ENCODE measurements at regions not wholly inside any gene's neighbourhood (a gene's known extent, or its start where the extent isn't known, plus 50 kb on each side); places are given as distances from the start of the nearest gene placed in this dataset.

- H3K9me3 Mint-ChIP-seq, result peaks cover 3% of the 10 kb centered on the region
- ATAC-seq (no peak), DNase-seq (no peak)
- peaks cover 2% of the 10 kb centered on the region for H3K27me3 Mint-ChIP-seq
- no peaks in the 10 kb centered on the region for H3K36me3 Mint-ChIP-seq (ENCODE audit: low read depth)
- no peak overlapping the region for H3K4me3 Mint-ChIP-seq
- no peak overlapping the region for H3K27ac Mint-ChIP-seq
- H3K4me1 Mint-ChIP-seq, result no peaks in the 10 kb centered on the region
Observed at GRCh38 chr5:175035882-175036533, 311.6 kb downstream of the MSX2 start.

- no peak for DNase-seq
- no peaks in the 10 kb centered on the region for H3K4me1 Mint-ChIP-seq
- no peaks in the 10 kb centered on the region for H3K36me3 Mint-ChIP-seq (ENCODE audit: low read depth)
- H3K4me3 Mint-ChIP-seq, result no peak overlapping the region
- no peak for ATAC-seq
- peaks cover 3% of the 10 kb centered on the region for H3K9me3 Mint-ChIP-seq
- H3K27me3 Mint-ChIP-seq, result peaks cover 2% of the 10 kb centered on the region
- H3K27ac Mint-ChIP-seq, result no peak overlapping the region
Observed at GRCh38 chr5:175034924-175035323, 310.5 kb downstream of the MSX2 start.

DNA sequence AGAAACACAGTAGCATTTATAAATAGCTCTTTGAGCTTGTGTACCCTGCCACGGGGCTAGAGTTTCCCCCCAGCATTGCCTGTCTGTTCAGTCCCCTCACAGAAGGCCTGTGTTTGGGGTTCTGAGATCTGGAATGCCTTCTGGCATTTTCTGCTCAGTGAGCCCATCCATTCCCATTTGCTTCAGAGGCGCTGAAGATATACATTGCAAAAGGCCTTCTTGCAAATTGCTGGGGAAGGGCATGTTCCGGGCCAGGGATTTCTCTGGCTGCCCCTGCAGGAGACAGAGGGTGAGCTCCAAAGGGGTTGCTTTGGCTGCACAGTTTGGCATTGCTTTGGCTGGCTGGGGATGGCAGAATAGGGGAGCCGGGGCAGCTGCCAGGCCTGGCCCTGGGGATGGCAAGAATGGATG, 308.4 kb downstream of the MSX2 start:
- Mint-ChIP-seq H3K4me1 (no peaks in the 10 kb centered on the region), H3K36me3 (ENCODE audit: low read depth) (no peaks in the 10 kb centered on the region), H3K4me3 (no peak overlapping the region), H3K9me3 (peaks cover 3% of the 10 kb centered on the region), H3K27ac (no peak overlapping the region), H3K27me3 (no peaks in the 10 kb centered on the region)
- DNase-seq, result no peak
- ATAC-seq, result no peak

DNA sequence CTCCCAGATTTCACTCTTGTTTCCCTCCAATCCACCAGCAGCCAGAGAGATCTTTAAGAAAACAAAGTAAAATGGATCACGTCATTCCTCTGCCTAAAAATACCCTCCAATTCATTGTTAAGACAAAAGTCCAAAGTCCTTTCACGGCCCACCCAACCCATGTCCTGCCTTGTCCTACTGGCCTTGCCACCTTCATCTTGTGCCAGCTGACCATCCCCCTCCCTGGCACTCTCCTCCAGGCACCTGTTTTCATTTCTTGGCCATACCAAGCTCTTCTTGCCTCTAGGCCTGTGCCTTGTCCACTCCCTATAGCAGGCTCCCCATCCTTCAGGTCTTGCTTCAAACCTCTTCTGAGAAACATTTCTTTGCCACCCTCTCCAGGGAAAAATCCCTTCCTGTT, 307.6 kb downstream of the MSX2 start:
- Mint-ChIP-seq H3K27ac (no peak overlapping the region), H3K4me3 (no peak overlapping the region), H3K36me3 (ENCODE audit: low read depth) (no peaks in the 10 kb centered on the region), H3K27me3 (no peaks in the 10 kb centered on the region), H3K4me1 (no peaks in the 10 kb centered on the region), H3K9me3 (peaks cover 3% of the 10 kb centered on the region)
- no peak for ATAC-seq
- DNase-seq, result no peak

DNA sequence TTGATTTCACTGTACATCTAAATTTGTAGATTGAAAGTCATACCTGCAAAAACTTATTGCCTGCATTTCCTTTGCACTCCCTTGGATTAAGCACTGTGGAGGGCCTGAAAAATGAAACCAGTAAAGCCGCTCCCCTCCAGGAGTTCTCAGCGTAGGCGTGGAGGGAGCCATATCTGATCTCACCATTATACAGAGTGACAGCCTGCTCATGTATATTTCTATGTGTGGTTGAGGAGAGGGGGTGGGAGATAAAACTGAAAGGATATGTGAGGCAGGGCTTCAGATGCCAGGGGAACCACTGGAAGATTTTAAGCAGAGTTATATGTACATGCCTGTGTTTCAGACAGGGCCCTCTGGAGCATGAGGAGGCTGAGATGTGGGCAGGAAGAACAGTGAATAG, 303.0 kb downstream of the MSX2 start:
- no peaks in the 10 kb centered on the region for H3K9me3 Mint-ChIP-seq
- no peaks in the 10 kb centered on the region for H3K4me1 Mint-ChIP-seq
- ATAC-seq (no peak), DNase-seq (no peak)
- H3K36me3 Mint-ChIP-seq (ENCODE audit: low read depth), result no peaks in the 10 kb centered on the region
- H3K27me3 Mint-ChIP-seq, result peaks cover 3% of the 10 kb centered on the region
- no peak overlapping the region for H3K4me3 Mint-ChIP-seq
- H3K27ac Mint-ChIP-seq, result no peak overlapping the region

GRCh38 chr5:175025077-175025476, 300.7 kb downstream of the MSX2 start:
- ATAC-seq, result no peak
- Mint-ChIP-seq H3K27ac (no peak overlapping the region), H3K27me3 (peaks cover 6% of the 10 kb centered on the region), H3K9me3 (no peaks in the 10 kb centered on the region), H3K4me1 (no peaks in the 10 kb centered on the region), H3K4me3 (no peak overlapping the region), H3K36me3 (ENCODE audit: low read depth) (no peaks in the 10 kb centered on the region)
- DNase-seq, result no peak

DNA sequence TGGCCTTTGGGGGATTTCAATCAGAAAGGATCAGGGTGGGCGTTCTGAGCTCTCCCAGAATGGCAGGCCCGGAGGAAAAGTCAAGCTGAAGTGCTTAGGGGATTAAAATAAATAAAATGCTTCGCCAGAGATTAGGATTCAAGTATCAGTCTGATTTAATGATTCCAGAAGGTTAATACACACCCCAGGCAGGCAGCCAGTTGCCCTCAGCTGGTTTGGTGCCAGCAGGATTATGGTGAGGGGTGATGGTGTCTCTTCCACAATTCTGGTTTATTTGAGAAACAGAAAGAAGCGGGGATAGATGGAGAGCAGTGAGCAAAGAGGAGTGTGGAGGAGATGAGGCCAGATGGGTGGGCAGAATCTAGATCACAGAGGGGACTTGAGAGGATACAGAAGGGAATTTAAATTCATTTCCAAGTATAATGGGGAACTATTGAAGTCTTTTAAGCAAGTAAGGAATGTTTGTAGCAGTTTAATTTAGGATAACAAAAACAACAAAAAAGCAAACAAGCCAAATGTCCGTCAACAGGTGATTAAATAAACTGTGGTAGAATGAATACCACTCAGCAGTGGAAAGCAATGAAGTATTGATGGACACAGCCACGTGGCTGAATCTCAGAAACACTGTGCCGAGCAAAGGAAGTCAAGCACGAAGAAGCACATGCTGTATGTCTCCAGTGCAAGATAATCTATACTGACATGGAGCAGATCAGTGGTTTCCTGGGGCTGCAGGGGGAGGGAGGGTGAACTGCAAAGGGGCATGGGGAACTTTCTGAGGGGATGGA, 297.7 kb downstream of the MSX2 start:
- Mint-ChIP-seq H3K9me3 (no peaks in the 10 kb centered on the region), H3K36me3 (ENCODE audit: low read depth) (no peaks in the 10 kb centered on the region), H3K4me1 (no peaks in the 10 kb centered on the region), H3K27me3 (peaks cover 6% of the 10 kb centered on the region), H3K27ac (no peak overlapping the region), H3K4me3 (no peak overlapping the region)
- ATAC-seq (no peak), DNase-seq (no peak)

DNA sequence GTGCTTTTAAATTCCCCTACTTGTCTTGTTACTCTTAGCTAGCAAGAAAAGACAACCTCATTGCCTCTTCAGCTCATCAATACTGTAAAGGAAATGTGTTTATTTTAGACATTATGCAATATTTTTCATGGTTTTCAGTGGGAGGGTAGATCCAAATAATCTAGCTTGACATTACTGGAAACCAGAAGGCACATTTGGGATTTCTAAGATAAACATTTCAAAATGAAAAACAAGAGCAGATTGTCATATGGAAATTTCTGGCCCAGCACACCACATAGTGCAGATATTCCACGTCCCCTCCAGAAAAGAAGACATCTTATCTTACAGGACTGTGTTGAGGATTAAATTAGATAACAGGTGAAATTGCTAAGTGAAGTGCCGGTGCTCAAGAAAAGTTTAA, 296.9 kb downstream of the MSX2 start:
- no peak for ATAC-seq
- DNase-seq, result no peak
- no peak overlapping the region for H3K27ac Mint-ChIP-seq
- no peaks in the 10 kb centered on the region for H3K9me3 Mint-ChIP-seq
- H3K4me1 Mint-ChIP-seq, result no peaks in the 10 kb centered on the region
- peaks cover 6% of the 10 kb centered on the region for H3K27me3 Mint-ChIP-seq
- H3K36me3 Mint-ChIP-seq (ENCODE audit: low read depth), result no peaks in the 10 kb centered on the region
- no peak overlapping the region for H3K4me3 Mint-ChIP-seq

GRCh38 chr5:175015028-175015685, 290.8 kb downstream of the MSX2 start:
- Mint-ChIP-seq H3K27ac (no peak overlapping the region), H3K9me3 (no peaks in the 10 kb centered on the region), H3K36me3 (ENCODE audit: low read depth) (no peaks in the 10 kb centered on the region), H3K4me1 (no peaks in the 10 kb centered on the region), H3K27me3 (no peaks in the 10 kb centered on the region), H3K4me3 (no peak overlapping the region)
- DNase-seq, result no peak
- ATAC-seq, result no peak

DNA sequence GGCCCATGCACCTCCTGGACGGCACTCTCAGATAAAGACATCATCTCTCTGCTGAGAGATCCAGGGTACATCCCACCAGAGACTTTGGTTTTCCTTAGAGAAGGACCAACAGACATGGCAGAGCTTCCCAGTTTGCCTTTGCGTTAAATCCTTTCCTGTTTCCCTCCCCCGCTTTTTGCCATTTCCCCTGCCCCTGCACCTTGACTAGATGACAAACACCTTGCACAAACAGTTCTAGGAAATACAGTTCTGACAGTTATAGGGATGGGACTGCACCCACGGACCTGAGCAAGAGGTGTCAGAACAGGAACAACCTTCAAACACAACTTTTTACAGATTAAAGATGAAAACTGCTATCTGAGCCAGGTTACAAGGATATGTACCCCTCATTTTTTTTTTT, 288.9 kb downstream of the MSX2 start:
- no peaks in the 10 kb centered on the region for H3K27me3 Mint-ChIP-seq
- no peaks in the 10 kb centered on the region for H3K9me3 Mint-ChIP-seq
- no peak overlapping the region for H3K27ac Mint-ChIP-seq
- no peak overlapping the region for H3K4me3 Mint-ChIP-seq
- no peak for ATAC-seq
- H3K4me1 Mint-ChIP-seq, result no peaks in the 10 kb centered on the region
- DNase-seq, result no peak
- no peaks in the 10 kb centered on the region for H3K36me3 Mint-ChIP-seq (ENCODE audit: low read depth)

DNA sequence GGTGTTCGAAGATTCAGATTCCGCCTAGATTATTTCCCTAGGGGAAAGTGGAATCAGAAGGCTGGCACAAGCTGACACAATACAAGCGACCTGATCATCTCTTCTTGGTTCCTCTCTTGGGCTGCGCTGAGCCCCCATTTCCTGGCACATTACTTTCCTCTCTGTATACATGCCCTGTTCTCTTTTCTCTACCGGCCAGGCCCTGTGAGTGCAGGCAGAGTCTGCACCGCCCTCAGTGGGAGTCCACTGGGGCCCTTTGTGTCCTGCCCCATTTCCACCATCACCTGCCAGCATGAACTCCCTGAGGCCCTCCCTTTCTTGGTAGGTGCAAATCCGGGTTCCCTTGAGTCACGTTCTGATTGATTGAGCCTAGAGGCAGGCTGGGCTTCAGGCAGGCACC, 287.9 kb downstream of the MSX2 start:
- no peaks in the 10 kb centered on the region for H3K9me3 Mint-ChIP-seq
- no peak overlapping the region for H3K27ac Mint-ChIP-seq
- H3K36me3 Mint-ChIP-seq (ENCODE audit: low read depth), result no peaks in the 10 kb centered on the region
- H3K4me3 Mint-ChIP-seq, result no peak overlapping the region
- H3K4me1 Mint-ChIP-seq, result no peaks in the 10 kb centered on the region
- DNase-seq, result no peak
- H3K27me3 Mint-ChIP-seq, result no peaks in the 10 kb centered on the region
- no peak for ATAC-seq

GRCh38 chr5:175003531-175003930, 279.1 kb downstream of the MSX2 start:
- peaks cover 12% of the 10 kb centered on the region for H3K27me3 Mint-ChIP-seq
- no peaks in the 10 kb centered on the region for H3K4me1 Mint-ChIP-seq
- H3K4me3 Mint-ChIP-seq, result no peak overlapping the region
- H3K27ac Mint-ChIP-seq, result no peak overlapping the region
- ATAC-seq (no peak), DNase-seq (no peak)
- peaks cover 4% of the 10 kb centered on the region for H3K36me3 Mint-ChIP-seq (ENCODE audit: low read depth)
- H3K9me3 Mint-ChIP-seq, result peaks cover 5% of the 10 kb centered on the region

DNA sequence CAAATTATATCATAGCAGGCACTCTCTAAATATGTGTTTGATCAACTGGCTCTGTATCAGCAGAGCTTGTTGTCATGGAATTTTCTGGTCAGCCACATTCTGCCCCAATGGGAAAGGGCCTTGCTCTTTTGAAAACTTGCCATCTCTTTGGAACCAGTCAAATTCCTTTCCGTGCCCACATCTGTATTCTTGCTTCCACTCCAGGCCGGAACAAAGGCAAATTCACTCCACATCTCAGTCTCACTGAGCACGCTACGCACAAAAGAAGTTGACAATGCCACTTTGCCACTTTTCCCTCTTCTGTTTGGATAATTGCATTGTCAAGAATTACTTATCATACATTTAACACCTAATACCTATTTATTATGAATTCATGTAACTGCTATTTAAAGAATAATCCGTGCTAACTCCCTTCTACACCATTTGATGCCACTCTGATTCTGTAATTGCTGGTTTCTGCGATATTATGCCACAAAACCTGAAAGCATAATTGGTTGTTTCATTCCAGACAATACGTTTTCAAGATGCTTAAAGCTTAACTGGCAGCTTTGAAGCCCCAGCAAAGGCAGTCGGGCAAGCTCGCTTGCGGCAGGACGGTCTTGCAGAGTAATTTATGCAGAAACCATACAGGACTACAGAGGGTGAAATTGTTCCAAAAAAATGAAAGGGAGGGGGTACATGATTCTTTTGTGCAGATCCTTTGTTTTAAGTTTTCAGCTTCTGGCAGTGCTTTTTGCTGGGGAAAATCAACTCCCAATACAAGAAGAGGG, 277.7 kb downstream of the MSX2 start:
- Mint-ChIP-seq H3K36me3 (ENCODE audit: low read depth) (peaks cover 4% of the 10 kb centered on the region), H3K27me3 (peaks cover 12% of the 10 kb centered on the region), H3K9me3 (peaks cover 5% of the 10 kb centered on the region), H3K4me3 (no peak overlapping the region), H3K4me1 (peaks cover 9% of the 10 kb centered on the region), H3K27ac (no peak overlapping the region)
- no peak for ATAC-seq
- no peak for DNase-seq

DNA sequence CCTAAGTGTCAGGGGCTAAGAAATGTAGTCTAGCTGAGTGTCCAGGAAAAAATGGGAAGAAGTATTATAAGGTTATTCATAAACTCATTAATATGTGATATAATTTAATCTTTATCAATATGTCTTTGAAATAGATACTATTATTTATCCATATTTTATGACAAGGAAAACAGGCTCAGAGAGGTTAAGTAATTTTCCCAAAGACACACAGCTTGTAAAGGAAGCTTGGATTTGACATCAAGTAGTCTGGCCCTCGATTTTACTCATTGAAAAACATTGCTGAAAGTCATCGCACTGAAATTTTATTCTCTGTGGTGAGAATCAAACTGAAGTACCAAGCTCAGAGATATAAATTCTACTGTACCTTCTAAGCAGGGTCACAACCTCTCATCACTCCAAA, 276.9 kb downstream of the MSX2 start:
- H3K27me3 Mint-ChIP-seq, result peaks cover 12% of the 10 kb centered on the region
- peaks cover 5% of the 10 kb centered on the region for H3K9me3 Mint-ChIP-seq
- H3K36me3 Mint-ChIP-seq (ENCODE audit: low read depth), result peaks cover 4% of the 10 kb centered on the region
- no peak overlapping the region for H3K4me3 Mint-ChIP-seq
- ATAC-seq, result no peak
- DNase-seq, result no peak
- peaks cover 9% of the 10 kb centered on the region for H3K4me1 Mint-ChIP-seq
- no peak overlapping the region for H3K27ac Mint-ChIP-seq
